GM12892 (cell line): ENCODE measurements at regions not wholly inside any gene's neighbourhood (a gene's known extent, or its start where the extent isn't known, plus 50 kb on each side); places are given as distances from the start of the nearest gene placed in this dataset.
"Not testable (repeated sequence)": the region's sequence is repeated elsewhere in the genome, so short reads cannot be mapped to it uniquely, and the experiment has no call there.

Source experiments
- DNase-seq: peaks from one replicate; pipeline ENCODE4 v3.0.0; 2011; ENCODE audit not compliant: insufficient read length
- FAIRE-seq: peaks from 2 replicates; lab custom pipeline; 2011; peaks lifted over from hg19 to GRCh38; lab: Jason Lieb, UNC
- POLR2A ChIP-seq: IDR thresholded peaks from 2 replicates; pipeline ENCODE4 v1.6.1; 2011; ENCODE audit warnings: low read depth, low read length, control low read depth
- POLR2AphosphoS5 ChIP-seq: IDR thresholded peaks from 2 replicates; pipeline ENCODE4 v1.6.1; 2011; ENCODE audit warnings: low read depth, low read length, control low read depth
- TAF1 ChIP-seq: IDR thresholded peaks from 2 replicates; pipeline ENCODE4 v1.6.1; 2011; ENCODE audit warnings: low read depth, mild to moderate bottlenecking, control low read depth, low read length, borderline replicate concordance

DNA sequence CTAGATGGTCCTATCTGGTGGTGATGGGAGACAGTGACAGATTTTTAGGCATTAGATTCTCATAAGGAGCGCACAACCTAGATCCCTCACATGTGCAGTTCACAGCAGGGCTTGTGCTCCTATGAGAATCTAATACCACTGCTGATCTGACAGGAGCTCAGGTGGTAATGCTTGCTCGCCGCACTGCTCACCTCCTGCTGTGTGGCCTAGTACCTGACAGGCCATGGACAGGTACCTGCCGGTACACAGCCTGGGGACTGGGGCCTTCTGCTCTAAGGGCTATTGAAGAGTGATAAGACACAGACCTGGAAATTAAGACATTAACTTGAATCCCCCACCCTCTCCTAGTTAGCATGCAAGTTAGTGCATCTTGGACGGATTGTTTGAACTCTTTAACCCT is 64.4 kb downstream of the KLRB1 start:
- FAIRE-seq, DNase-seq: not testable (repeated sequence)

- DNase-seq = not testable (repeated sequence)
Observed at GRCh38 chr12:9542827-9543226, 64.9 kb downstream of the KLRB1 start.

DNA sequence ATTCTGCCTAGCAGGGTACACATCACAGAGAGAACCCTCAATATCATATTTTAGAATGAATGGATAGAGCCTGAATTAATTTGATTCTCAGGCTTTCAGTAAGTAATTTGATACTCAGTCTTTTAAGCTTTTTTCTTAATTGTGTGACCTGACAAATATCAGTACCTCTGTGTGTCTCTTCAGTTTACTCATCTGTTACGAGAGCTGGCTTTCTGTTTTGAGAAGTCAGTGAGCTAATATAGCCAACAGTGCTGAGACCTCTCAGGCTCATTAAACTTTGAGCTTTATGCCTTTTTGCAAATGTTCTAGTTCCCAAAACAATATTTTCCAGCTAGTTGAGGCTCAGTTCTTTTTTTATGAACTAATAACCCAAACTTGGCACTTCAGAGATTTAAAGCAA is 91.8 kb downstream of the KLRB1 start:
- DNase-seq, FAIRE-seq: not testable (repeated sequence)

More at GRCh38 chr12:9542827-9543226, 64.9 kb downstream of the KLRB1 start:
- FAIRE-seq = not testable (repeated sequence)

- FAIRE-seq = peak; percentile 27
- DNase-seq = not testable (repeated sequence)
Observed at GRCh38 chr12:9512695-9513094, 95.0 kb downstream of the KLRB1 start.

- FAIRE-seq, DNase-seq: not testable (repeated sequence)
Observed at GRCh38 chr12:9510392-9511011, 97.2 kb downstream of the KLRB1 start.

DNA sequence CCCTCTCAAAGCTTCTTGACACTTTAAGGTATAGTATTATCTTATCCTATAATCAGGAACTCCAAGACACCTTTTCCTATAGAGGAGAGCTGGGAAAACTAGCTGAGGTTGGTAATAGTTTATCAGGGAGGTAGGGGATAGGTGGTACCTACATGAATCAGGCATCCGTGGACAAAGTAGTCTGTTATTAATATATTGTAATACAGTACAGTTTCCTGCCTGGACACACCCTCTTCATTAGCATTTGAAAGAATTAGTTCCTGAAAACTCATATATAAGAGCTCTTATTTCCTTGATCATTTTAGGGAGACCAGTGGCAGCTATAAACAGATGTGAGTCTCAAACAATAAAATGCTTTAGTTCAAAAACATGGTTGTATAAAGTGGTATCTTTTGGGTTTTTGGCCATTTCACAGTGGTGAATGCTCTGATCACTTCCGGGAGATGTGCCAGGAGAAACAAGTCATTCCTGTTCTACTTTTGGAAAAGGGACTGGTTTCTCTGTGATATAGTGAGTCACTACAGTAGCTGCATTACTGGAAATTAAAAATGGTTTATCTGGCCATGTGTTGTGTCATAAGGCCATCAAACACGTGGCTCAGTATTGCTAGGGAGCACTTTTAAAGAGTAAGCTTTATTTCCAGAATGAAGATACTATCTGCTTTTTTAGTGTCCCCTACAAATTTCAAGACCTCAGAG is 98.1 kb downstream of the KLRB1 start:
- FAIRE-seq (no peak), DNase-seq (no peak)
- TF ChIP-seq POLR2A (no peak), TAF1 (no peak), POLR2AphosphoS5 (no peak)

- TF ChIP-seq POLR2A = no peak
- no peak for TF ChIP-seq POLR2AphosphoS5
- TF ChIP-seq TAF1 = no peak
- FAIRE-seq (no peak), DNase-seq (no peak)
Observed at GRCh38 chr12:9506746-9507145, 101.0 kb downstream of the KLRB1 start.

GRCh38 chr12:9503384-9503783 is 104.3 kb downstream of the KLRB1 start:
- not testable (repeated sequence) for DNase-seq, FAIRE-seq

DNA sequence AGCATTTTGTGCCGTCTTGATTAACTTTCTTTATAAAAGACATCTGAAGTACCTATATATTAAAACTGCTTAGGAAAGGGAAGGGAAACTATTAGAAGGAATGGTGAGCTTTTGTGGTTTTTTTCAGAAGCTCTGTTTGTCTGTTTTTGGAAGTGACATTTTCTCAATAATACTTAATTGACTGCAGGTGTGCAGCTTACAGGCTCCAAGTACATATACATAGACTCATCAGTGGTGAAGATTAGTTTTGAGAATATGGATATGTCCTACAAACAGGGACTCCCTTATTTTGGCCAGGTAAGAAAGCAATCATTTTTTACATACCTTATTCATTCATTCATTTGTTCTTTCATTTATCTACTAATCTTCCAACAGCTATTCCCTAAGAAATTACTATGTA is 104.9 kb downstream of the KLRB1 start:
- DNase-seq, FAIRE-seq: not testable (repeated sequence)

DNA sequence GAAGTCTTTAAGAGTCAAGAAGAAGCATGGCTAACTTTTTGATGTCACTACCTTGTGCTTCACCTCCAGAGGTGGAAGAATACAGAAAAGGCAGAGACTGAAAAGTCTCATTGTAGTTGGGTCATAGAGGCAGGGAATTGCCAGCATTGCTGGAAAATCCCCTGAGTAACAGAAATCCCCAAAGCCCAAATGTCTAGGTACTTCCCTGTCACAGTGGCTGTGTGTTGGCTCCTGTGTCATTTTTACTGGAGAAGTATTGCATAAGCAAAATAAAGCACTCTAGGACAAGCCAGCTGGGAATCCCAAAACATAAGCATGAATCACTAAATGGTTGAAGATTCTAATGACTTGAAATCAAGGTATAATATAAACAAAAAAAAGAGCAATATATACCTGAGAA is 114.4 kb downstream of the KLRB1 start:
- DNase-seq = not testable (repeated sequence)
- peak; percentile 83 for FAIRE-seq

- not testable (repeated sequence) for FAIRE-seq, DNase-seq
Observed at GRCh38 chr12:9481289-9481688, 126.4 kb downstream of the KLRB1 start.

DNA sequence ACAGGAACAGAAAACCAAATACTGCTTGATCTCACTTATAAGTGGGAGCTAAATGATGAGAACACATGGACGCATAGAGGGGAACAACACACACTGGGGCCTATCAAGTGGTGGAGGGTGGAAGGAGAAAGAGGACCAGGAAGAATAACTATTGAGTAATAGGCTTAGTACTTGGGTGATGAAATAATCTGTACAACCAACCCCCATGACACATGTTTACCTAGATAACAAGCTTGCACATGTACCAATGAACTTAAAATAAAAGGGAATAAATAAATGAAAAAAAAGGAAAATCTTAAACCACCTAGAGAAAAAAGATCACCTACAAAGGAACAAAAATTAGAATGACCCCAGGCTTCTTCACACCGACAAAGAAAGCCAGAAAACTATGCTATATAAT is 133.5 kb downstream of the KLRB1 start:
- not testable (repeated sequence) for FAIRE-seq, DNase-seq

- not testable (repeated sequence) for DNase-seq, FAIRE-seq
Observed at GRCh38 chr12:9473638-9474037, 134.1 kb downstream of the KLRB1 start.

DNA sequence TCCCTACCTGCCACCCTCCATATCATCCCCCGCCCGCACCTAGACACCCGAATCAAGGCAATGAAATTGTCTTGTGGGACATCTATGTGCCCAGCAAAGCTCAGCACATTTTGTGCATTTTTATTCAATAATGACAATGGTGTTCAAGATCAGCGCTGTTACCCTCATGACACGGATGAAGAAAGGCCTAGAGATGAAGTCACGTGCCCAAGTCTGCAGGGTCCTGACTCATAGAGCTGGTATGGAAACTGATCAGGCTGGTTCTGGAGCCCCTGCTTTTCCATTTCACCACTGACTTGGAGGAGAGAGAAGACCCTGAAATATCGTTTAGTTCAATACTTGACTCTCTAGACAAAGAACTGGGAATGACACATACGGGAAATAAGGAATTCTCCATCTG is 136.2 kb downstream of the KLRB1 start:
- not testable (repeated sequence) for FAIRE-seq, DNase-seq

DNA sequence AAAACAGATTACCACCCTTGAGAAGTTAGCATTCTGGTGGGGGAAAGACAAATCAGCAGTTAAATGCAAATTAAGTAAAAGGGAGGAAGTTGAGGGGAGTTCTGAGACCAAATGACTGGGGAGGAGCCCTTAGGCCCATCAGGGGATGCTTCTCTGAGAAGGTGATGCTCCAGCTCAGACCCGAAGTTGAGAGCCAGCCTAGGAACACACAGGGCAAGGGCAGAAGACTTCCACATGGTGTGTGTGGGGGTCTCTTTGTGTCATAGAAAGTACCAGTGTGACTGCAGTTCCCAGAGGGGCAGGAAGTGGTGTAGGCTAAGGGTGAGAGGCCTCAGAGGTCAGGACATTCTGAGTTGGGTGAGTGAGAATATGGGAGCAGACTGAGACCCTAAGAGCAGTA is 137.3 kb downstream of the KLRB1 start:
- not testable (repeated sequence) for DNase-seq, FAIRE-seq

GRCh38 chr12:9469956-9470355 is 137.8 kb downstream of the KLRB1 start:
- not testable (repeated sequence) for FAIRE-seq, DNase-seq

- DNase-seq = not testable (repeated sequence)
- FAIRE-seq = peak; percentile 46
Observed at GRCh38 chr12:9469463-9469862, 138.3 kb downstream of the KLRB1 start.

GRCh38 chr12:9468998-9469397 is 138.7 kb downstream of the KLRB1 start:
- FAIRE-seq = peak; percentile 72
- DNase-seq = not testable (repeated sequence)

DNA sequence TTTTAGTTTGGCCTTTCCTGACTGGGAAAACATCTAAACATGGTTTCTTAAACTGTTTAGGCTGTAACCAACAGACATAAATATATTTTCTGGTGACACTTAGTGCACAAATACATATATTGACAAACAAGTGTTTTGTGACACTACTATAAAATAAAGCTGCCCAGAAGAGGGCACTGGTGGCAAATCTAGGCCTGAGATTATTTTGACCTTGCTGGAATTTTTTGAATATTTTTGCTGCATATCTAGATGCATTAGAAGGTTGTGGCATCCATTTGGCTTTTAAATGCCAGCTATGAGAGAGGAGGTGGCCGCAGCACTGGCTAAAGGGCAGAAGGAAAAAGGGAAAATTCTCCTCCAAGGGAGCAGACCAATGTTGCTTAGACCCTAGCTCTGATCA is 139.6 kb downstream of the KLRB1 start:
- not testable (repeated sequence) for DNase-seq, FAIRE-seq
